H9 (cell line): ENCODE measurements at regions not wholly inside any gene's neighbourhood (a gene's known extent, or its start where the extent isn't known, plus 50 kb on each side); places are given as distances from the start of the nearest gene placed in this dataset.

Experiments
- DNase-seq: peaks from one replicate; pipeline ENCODE4 v3.0.0-alpha.2; 2017
- H2AFZ ChIP-seq: one replicate; pipeline ENCODE4 v1.6.1; 2013; ENCODE audit warnings: mild to moderate bottlenecking, low read length, control low read depth, moderate library complexity
- H2AK5ac ChIP-seq: 2 replicates; pipeline ENCODE4 v1.6.1; 2013; ENCODE audit warnings: low read length, control low read depth, mixed read lengths; ENCODE audit not compliant: insufficient read length
- H2BK120ac ChIP-seq: one replicate; pipeline ENCODE4 v1.6.1; 2013; ENCODE audit warnings: low read depth, mild to moderate bottlenecking, low read length, control low read depth, inconsistent platforms; ENCODE audit not compliant: poor library complexity, severe bottlenecking
- H2BK12ac ChIP-seq: 2 replicates; pipeline ENCODE4 v1.6.1; 2013; ENCODE audit warnings: low read length, control low read depth, mixed read lengths, low read depth; ENCODE audit not compliant: insufficient read length
- H2BK15ac ChIP-seq: 2 replicates; pipeline ENCODE4 v1.6.1; 2013; ENCODE audit warnings: low read depth, low read length, control low read depth
- H2BK20ac ChIP-seq: one replicate; pipeline ENCODE4 v1.6.1; 2013; ENCODE audit warnings: low read depth, mild to moderate bottlenecking, low read length, control low read depth, inconsistent platforms; ENCODE audit not compliant: poor library complexity, severe bottlenecking
- H2BK5ac ChIP-seq: 2 replicates; pipeline ENCODE4 v1.6.1; 2013; ENCODE audit warnings: low read length, control low read depth, mixed read lengths; ENCODE audit not compliant: insufficient read length
- H3K14ac ChIP-seq: 2 replicates; pipeline ENCODE4 v1.6.1; 2013; ENCODE audit warnings: low read length, control low read depth; ENCODE audit not compliant: insufficient read depth
- H3K18ac ChIP-seq: 2 replicates; pipeline ENCODE4 v1.6.1; 2013; ENCODE audit warnings: low read depth, mild to moderate bottlenecking, mixed read lengths, low read length, control low read depth; ENCODE audit not compliant: insufficient read length
- H3K23ac ChIP-seq: 2 replicates; pipeline ENCODE4 v1.6.1; 2013; ENCODE audit warnings: low read length, control low read depth, mixed read lengths, low read depth; ENCODE audit not compliant: insufficient read length
- H3K23me2 ChIP-seq: 2 replicates; pipeline ENCODE4 v1.6.1; 2013; ENCODE audit warnings: low read depth, mild to moderate bottlenecking, mixed read lengths, low read length, control low read depth; ENCODE audit not compliant: insufficient read length, poor library complexity, severe bottlenecking
- H3K27ac ChIP-seq: 2 replicates; pipeline ENCODE4 v1.5.1; 2013; ENCODE audit warnings: low read length, control low read depth, mixed read lengths, low read depth; ENCODE audit not compliant: insufficient read length
- H3K27me3 ChIP-seq: 2 replicates; pipeline ENCODE4 v1.6.1; 2013; ENCODE audit warnings: low read length, control low read depth, inconsistent platforms; ENCODE audit not compliant: insufficient read depth
- H3K4ac ChIP-seq: 2 replicates; pipeline ENCODE4 v1.6.1; 2013; ENCODE audit warnings: low read depth, mild to moderate bottlenecking, control low read depth, inconsistent platforms, low read length, moderate library complexity
- H3K4me1 ChIP-seq: 2 replicates; pipeline ENCODE4 v1.6.1; 2013; ENCODE audit warnings: low read length, control low read depth, inconsistent platforms; ENCODE audit not compliant: insufficient read depth
- H3K4me2 ChIP-seq: 2 replicates; pipeline ENCODE4 v1.6.1; 2013; ENCODE audit warnings: low read length, control low read depth, mixed read lengths; ENCODE audit not compliant: insufficient read length, insufficient read depth
- H3K56ac ChIP-seq: 2 replicates; pipeline ENCODE4 v1.6.1; 2013; ENCODE audit warnings: low read depth, mild to moderate bottlenecking, mixed read lengths, low read length, control low read depth; ENCODE audit not compliant: insufficient read length
- H3K79me1 ChIP-seq: 2 replicates; pipeline ENCODE4 v1.6.1; 2013; ENCODE audit warnings: low read depth, mild to moderate bottlenecking, moderate library complexity, low read length, control low read depth, inconsistent platforms; ENCODE audit not compliant: insufficient read depth, poor library complexity, severe bottlenecking
- H3K79me2 ChIP-seq: 2 replicates; pipeline ENCODE4 v1.6.1; 2013; ENCODE audit warnings: low read length, control low read depth, inconsistent platforms; ENCODE audit not compliant: insufficient read depth
- H3K9ac ChIP-seq: 2 replicates; pipeline ENCODE4 v1.6.1; 2013; ENCODE audit warnings: low read length, control low read depth, mixed read lengths; ENCODE audit not compliant: insufficient read length; ENCODE audit errors: extremely low read depth
- H3K9me3 ChIP-seq: one replicate; pipeline ENCODE4 v1.6.1; 2013; ENCODE audit warnings: low read depth, low read length, inconsistent platforms; ENCODE audit not compliant: control insufficient read depth
- H3T11ph ChIP-seq: one replicate; pipeline ENCODE4 v1.6.1; 2013; ENCODE audit warnings: mild to moderate bottlenecking, low read length, control low read depth, inconsistent platforms
- H4K20me1 ChIP-seq: one replicate; pipeline ENCODE4 v1.6.1; 2013; ENCODE audit not compliant: control insufficient read depth, insufficient read length, insufficient read depth
- H4K5ac ChIP-seq: 2 replicates; pipeline ENCODE4 v1.6.1; 2013; ENCODE audit warnings: low read depth, mild to moderate bottlenecking, mixed read lengths, low read length, control low read depth; ENCODE audit not compliant: insufficient read length
- H4K8ac ChIP-seq: replicated peaks from 2 replicates; pipeline ENCODE4 v1.6.1; 2013; ENCODE audit warnings: low read length, control low read depth, mixed read lengths, low read depth; ENCODE audit not compliant: insufficient read length
- H4K91ac ChIP-seq: 2 replicates; pipeline ENCODE4 v1.6.1; 2013; ENCODE audit warnings: low read depth, mild to moderate bottlenecking, moderate library complexity, mixed read lengths, low read length, control low read depth; ENCODE audit not compliant: insufficient read length
- H3K27ac Mint-ChIP-seq, 3 experiments: 2 replicates in 2 of 3; 3 replicates in 1 of 3; pipeline ENCODE4 v1.8.0; 2020 to 2021; ENCODE audit warnings: mixed read lengths in 3 of 3, mild to moderate bottlenecking in 1 of 3, moderate library complexity in 1 of 3
- H3K27me3 Mint-ChIP-seq: 2 replicates; pipeline ENCODE4 v1.8.0; 2021; ENCODE audit warnings: low read depth, mild to moderate bottlenecking, moderate library complexity, mixed read lengths
- H3K36me3 Mint-ChIP-seq, 3 experiments: 2 replicates in 2 of 3; 3 replicates in 1 of 3; pipeline ENCODE4 v1.8.0; 2020 to 2021; ENCODE audit warnings: low read depth in 3 of 3, mixed read lengths in 3 of 3; ENCODE audit not compliant: insufficient read depth in 1 of 3
- H3K4me1 Mint-ChIP-seq, 2 experiments: 2 replicates each; pipeline ENCODE4 v1.8.0; 2020; ENCODE audit warnings: mixed read lengths in 2 of 2
- H3K4me3 Mint-ChIP-seq, 2 experiments: 2 replicates in 1 of 2; 3 replicates in 1 of 2; pipeline ENCODE4 v1.8.0; 2020 to 2021; ENCODE audit warnings: mild to moderate bottlenecking in 2 of 2, mixed read lengths in 2 of 2, moderate library complexity in 1 of 2
- H3K9me3 Mint-ChIP-seq, 2 experiments: 2 replicates in 1 of 2; 3 replicates in 1 of 2; pipeline ENCODE4 v1.8.0; 2020; ENCODE audit warnings: mild to moderate bottlenecking in 2 of 2, mixed read lengths in 2 of 2, moderate library complexity in 1 of 2
- CTCF ChIP-seq: fragments of 200-600 bp; sonication (generic); conservative IDR thresholded peaks from 3 replicates; pipeline ENCODE4 v1.8.0; 2021; ENCODE audit warnings: antibody characterized with exemption, mild to moderate bottlenecking
- whole genome bisulfite sequencing: extraction: QIAGEN DNeasy Blood & Tissue Kit; methylation state at CpG from one replicate; pipeline ENCODE4 v1.1.7; 2013; ENCODE audit warnings: missing lambda C conversion rate, low lambda C conversion rate, mixed read lengths; ENCODE audit not compliant: insufficient read length; ENCODE audit errors: extremely low coverage; 5-methylcytosine and 5-hydroxymethylcytosine counted together

DNA sequence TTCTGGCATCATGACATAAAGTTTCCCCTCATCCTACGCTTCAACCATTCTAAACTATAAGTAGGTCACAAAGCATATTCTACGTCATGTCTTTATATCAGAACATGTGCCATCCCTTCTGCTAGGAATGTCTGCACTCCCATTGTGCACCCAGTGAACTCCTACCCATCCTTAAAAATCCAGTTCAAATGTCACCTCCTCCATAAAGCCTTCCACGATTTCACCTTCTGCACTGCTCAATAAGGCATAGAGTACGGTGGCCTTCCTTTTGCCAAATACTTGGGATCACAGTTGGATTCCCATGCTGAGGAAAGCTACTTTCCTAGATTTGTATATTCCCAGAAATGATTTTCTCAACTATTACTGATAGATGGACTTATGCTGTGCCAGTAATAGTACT is 186.3 kb upstream of the ZKSCAN2 start:
- no peak overlapping the region for H3K9ac ChIP-seq
- H2AK5ac ChIP-seq = no peak overlapping the region
- no peak overlapping the region for H4K5ac ChIP-seq
- H3K4me1 ChIP-seq = no peaks in the 10 kb centered on the region
- DNase-seq = no peak
- H2BK120ac ChIP-seq = no peak overlapping the region
- no peak overlapping the region for H3K23ac ChIP-seq
- H2AFZ ChIP-seq = no peak overlapping the region
- no peaks in the 10 kb centered on the region for H3K27me3 ChIP-seq
- H3T11ph ChIP-seq = no peak overlapping the region
- H2BK5ac ChIP-seq = no peak overlapping the region
- H3K4ac ChIP-seq = no peak overlapping the region
- peaks cover 0 to 15% (median 2%) of the 10 kb centered on the region in 3 experiments; a peak in 4 of 7 replicates for H3K36me3 Mint-ChIP-seq
- no peak overlapping the region for H3K18ac ChIP-seq
- H2BK15ac ChIP-seq = no peak overlapping the region
- H2BK12ac ChIP-seq = no peak overlapping the region
- H3K79me1 ChIP-seq = no peaks in the 10 kb centered on the region
- H3K4me3 Mint-ChIP-seq = no peak overlapping the region
- TF ChIP-seq CTCF = no peak
- no peaks in the 10 kb centered on the region for H4K20me1 ChIP-seq
- H3K4me2 ChIP-seq = no peak overlapping the region
- H3K27ac ChIP-seq = no peak overlapping the region
- H3K23me2 ChIP-seq = no peaks in the 10 kb centered on the region
- H3K14ac ChIP-seq = no peak overlapping the region
- peaks cover 3% of the 10 kb centered on the region; the same call in 1 of the 2 replicates for H3K27me3 Mint-ChIP-seq
- H3K79me2 ChIP-seq = no peaks in the 10 kb centered on the region
- no peak overlapping the region for H4K91ac ChIP-seq
- peaks cover 11 to 14% of the 10 kb centered on the region in 2 experiments for H3K9me3 Mint-ChIP-seq
- WGBS = no CpG with 5 or more reads among the region's 4 CpGs
- H2BK20ac ChIP-seq = no peak overlapping the region
- H3K9me3 ChIP-seq = no peaks in the 10 kb centered on the region
- H3K27ac Mint-ChIP-seq = no peak overlapping the region
- H3K4me1 Mint-ChIP-seq = no peaks in the 10 kb centered on the region
- H4K8ac ChIP-seq = no peak overlapping the region
- H3K56ac ChIP-seq = no peak overlapping the region
